HG02588 (cell line): ENCODE measurements at regions not wholly inside any gene's neighbourhood (a gene's known extent, or its start where the extent isn't known, plus 50 kb on each side); places are given as distances from the start of the nearest gene placed in this dataset.
A peak's percentile ranks its signal among the peaks of the same experiment; 100 is the strongest.
"Not testable (repeated sequence)": the region's sequence is repeated elsewhere in the genome, so short reads cannot be mapped to it uniquely, and the experiment has no call there.

Source experiments
- ATAC-seq: cut with Tn5 transposase; IDR thresholded peaks from one replicate; pipeline ENCODE4 v1.9.1; 2021; ENCODE audit warnings: mild to moderate bottlenecking, moderate library complexity; ENCODE audit not compliant: unreplicated experiment

GRCh38 chr5:99617335-99617734, 688.5 kb upstream of the CHD1 start:
- no peak for ATAC-seq

DNA sequence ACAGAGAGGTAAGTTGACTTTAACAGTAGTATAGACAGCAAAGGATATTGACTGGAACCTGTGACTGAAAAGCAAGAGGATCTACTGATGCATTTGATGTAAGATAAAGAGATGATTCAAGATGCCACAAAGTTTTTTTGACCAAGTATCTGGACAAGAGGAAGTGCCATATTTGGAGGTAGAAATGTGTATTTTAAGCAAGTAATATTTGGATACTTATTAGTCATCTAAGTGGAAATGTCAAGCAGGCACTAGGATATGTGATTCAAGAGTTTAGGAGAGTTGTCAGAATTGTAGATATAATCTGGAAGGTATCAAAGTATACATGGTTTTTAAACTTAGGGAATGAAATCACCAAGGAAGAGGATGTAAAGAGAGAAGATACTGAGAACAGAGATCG, 686.1 kb upstream of the CHD1 start:
- ATAC-seq, result no peak

DNA sequence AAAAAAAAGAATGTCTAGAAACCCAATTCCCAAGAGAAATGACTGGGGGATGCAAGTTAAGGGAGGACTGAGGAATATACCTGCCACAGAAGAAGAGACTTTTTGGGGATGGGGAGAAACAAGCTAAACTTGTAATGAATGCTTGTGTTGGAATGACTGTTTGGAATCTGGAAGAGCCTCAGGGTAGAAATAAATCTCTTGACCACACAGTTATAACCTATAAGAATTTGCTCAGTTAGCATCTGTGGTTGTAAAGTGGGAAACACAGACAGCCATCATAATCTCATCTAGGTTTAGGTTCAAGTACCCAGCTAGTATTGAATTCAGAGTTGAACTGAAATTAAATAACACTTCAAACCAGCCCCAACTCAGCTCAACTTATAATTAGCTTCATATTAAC, 678.3 kb upstream of the CHD1 start:
- ATAC-seq, result no peak

- no peak for ATAC-seq
These were observed 677.1 kb upstream of the CHD1 start for GRCh38 chr5:99605904-99606303.

- no peak for ATAC-seq
These were observed 672.1 kb upstream of the CHD1 start for GRCh38 chr5:99600952-99601351.

- ATAC-seq, result no peak
These were observed 662.0 kb upstream of the CHD1 start for GRCh38 chr5:99590806-99591205.

DNA sequence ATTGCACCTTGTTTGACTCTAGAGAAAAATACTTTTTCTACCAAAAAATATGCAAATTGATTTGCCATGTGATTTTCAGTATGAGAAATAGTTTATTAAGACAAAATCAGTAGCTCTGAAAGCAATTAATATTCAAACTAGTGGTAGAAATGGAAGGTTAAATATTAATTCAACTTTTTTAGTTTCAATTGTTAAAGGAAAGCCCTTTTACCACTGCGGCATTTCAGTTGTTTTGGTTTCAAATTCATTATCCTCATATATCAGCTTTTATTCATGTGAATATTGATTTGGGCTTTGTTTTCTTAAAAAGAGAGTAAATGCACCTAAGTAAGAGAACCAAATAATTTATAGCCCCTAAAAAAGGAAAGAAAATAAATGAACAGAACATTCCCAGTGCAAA, 660.6 kb upstream of the CHD1 start:
- no peak for ATAC-seq

GRCh38 chr5:99587983-99588382, 659.2 kb upstream of the CHD1 start:
- peak; percentile 57 for ATAC-seq

DNA sequence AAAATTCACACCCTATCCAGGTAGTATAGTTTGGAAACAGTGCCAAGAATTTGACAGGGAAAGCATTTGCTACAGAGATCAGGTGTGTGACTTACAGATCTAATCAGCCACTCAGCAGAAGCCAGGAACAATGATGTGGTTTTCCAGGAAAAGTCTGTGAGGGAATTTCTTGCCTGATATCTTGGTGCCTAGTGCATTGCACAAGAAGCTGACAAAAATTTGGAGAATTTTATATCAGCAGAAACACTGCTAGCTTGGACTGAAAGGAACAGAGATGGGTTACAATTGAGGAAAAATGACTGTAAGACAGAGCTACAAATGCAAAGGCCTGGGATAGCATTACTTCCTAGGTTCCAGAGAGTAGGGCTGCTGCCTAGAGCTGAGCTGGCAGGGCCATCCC, 658.1 kb upstream of the CHD1 start:
- ATAC-seq, result no peak

DNA sequence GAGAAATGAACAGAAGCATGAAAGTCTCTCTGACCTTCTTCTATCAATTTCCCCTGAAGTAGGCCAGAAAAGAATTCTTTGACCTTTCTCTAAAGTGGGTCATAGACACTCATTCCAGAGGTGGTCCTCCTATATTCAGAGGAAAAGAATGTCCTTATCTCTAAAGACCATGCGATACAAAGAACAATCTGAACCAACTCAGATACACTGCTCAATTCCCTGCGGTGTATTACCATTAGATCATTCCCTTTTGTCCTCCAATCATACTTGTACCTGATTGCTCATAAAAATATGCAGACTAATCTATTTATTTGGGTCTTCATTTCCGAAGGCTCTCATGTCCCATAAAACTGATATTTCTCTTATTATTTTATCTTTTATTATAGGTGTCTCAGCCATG, 652.4 kb upstream of the CHD1 start:
- ATAC-seq, result not testable (repeated sequence)

DNA sequence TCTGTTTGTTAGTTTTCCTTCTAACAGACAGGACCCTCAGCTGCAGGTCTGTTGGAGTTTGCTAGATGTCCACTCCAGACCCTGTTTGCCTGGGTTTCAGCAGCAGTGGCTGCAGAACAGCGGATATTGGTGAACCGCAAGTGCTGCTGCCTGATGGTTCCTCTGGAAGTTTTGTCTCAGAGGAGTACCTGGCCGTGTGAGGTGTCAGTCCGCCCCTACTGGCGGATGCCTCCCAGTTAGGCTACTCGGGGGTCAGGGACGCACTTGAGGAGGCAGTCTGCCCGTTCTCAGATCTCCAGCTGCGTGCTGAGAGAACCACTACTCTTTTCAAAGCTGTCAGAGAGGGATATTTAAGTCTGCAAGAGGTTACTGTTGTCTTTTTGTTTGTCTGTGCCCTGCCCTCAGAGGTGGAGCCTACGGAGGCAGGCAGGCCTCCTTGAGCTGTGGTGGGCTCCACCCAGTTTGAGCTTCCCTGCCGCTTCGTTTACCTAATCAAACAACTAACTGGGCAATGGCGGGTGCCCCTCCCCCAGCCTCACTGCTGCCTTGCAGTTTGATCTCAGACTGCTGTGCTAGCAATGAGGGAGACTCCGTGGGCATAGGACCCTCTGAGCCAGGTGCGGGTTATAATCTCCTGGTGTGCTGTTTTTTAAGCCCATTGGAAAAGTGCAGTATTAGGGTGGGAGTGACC, 634.3 kb upstream of the CHD1 start:
- not testable (repeated sequence) for ATAC-seq

DNA sequence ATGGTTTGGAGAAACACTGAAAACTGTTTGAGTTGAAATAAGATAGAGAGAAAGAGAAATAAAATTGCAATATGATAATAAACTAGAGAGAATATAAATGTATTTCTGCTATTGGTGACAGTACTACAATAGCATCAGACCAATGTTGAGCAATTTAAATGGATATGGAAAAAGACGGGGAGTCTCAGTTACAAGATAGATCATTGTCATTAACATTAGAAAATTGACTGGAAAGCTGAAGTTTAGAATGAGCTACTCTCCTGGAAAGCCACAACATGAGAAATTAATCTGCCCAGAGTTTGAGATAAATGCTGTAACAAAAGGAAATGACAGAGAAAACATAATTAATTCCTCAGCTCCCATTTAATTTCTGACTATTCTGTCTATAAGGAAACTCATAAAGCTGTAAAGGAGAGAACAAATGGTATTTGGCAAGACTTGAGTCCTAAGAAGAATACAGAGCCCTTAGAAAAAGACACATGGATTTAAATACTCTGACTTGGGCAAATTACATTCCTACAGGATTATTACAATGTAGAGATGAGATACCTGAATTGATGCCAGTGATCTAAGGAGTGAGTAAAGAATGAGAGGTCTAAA, 624.5 kb upstream of the CHD1 start:
- no peak for ATAC-seq

DNA sequence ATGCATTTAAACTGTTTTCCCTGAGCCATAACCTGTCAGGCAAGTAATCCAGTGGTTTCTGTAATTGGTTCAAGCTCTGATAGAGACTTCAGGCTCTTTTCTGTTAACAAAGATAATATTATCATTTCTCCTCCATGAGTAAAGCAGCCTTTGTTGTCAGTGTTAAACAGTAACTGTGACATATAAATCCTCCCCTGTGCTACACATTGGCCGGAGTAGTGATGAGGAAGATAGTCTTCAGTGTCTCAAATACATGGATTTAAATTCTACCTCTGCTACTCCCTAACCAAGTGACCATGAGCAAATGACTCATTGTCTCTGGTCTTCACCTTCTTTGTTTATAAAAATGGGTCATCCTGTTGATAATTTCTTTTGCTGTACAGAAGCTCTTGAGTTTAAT, 615.5 kb upstream of the CHD1 start:
- ATAC-seq, result no peak

GRCh38 chr5:99543841-99544240, 615.0 kb upstream of the CHD1 start:
- no peak for ATAC-seq

DNA sequence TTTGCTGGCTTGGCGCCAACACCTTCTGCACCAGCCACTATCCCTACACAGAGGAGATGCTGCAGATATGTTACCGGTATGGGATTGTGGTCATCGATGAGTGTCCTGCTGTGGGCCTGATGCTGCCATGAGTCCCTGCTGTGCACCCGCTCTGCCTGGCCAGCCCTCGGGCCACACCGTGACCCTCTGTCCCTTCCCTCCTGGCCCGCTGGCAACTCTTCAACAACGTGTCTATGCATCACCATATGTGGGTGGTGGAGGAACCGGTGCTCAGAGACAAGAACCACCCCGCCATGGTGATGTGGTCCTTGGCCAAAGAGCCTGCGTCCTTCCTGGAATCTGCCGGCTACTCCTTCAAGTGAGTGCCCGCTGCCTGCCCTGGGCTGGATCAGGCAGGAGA, 605.4 kb upstream of the CHD1 start:
- not testable (repeated sequence) for ATAC-seq

GRCh38 chr5:99521666-99522065, 592.9 kb upstream of the CHD1 start:
- not testable (repeated sequence) for ATAC-seq

DNA sequence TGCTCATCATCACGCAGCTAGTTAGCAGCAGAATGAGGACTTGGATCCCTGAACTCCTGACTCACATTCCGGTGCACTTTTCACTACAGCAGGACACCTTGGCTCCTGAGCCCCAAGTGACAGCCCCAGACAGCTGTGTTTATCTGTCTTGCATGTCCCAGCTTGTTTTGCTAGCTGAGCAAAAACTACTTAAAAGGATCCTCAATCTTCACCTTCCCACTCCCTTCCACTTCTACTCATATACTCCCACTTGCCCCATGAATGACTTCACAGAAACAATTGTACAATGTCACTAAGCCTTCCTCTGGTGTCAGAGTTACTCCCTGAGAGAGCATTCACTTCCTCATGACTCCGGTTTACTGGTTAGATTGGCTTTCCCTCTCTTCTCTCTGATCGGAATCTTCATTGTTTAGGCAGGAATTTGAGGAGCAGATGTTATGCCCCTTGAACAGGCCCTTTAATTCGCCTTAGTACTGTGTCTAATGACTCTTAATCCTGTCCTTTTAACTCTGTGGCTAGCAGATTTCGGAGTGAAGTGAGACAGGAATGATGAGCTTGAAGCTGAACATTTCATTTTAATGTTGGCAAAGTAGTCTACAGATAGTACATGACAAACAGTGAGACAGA, 587.2 kb upstream of the CHD1 start:
- not testable (repeated sequence) for ATAC-seq

DNA sequence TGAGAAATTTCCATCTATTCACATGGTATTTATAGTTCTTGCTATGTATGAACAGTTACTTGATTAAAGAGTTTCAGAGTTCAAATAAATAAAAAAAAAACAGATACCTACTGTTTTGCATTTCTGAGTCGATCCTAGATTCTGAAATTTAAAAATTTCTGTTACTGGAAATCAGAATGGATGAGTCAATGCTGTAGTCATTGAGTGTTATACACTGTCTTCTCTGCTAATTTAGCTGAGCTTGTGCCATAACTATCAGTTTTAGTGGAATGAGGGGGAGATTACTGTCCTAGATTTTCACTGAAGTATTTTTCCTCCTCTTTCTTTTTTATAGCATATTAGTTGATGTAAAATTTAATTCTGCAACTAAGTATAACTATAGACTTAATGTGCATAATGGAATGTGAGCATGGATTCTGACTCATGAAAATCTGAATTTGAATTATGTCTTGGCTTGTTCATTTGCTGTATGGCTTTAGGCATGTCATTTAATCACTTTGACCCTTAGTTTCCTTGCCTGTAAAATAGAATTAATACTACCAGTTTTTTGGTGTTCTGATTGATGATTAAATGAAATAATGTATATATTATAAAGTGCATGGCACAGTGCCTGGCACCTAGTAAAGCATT, 581.5 kb upstream of the CHD1 start:
- not testable (repeated sequence) for ATAC-seq

DNA sequence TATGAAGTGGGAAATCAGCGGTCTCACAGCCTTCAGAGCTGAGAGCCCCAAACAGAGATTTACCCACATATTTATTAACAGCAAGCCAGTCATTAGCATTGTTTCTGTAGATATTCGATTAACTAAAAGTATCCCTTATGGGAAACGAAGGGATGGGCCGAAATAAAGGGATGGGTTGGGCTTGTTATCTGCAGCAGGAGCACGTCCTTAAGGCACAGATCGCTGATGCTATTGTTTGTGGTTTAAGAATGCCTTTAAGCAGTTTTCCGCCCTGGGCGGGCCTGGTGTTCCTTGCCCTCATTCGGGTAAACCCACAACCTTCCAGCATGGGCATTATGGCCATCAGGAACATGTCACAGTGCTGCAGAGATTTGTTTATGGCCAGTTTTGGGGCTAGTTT, 580.3 kb upstream of the CHD1 start:
- not testable (repeated sequence) for ATAC-seq

DNA sequence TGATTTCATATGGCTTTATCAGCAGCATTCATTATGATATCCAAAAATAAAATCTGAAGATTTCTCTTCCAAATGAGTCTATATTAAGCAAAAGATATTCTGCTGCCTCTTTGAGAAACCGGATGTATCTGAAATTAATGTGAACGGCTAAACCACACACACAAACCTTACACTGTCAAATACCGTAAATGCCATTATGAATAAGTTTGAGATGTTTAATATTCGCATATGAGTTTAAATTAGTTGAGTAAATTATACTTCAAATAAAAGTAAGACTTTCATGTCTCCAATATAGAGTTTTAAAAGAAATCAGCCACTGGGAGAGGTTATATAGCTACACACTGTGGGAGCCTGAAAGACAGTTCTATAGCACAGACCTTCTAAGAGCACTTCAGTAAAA, 566.6 kb upstream of the CHD1 start:
- ATAC-seq, result not testable (repeated sequence)

GRCh38 chr5:99478450-99478849, 549.6 kb upstream of the CHD1 start:
- not testable (repeated sequence) for ATAC-seq

DNA sequence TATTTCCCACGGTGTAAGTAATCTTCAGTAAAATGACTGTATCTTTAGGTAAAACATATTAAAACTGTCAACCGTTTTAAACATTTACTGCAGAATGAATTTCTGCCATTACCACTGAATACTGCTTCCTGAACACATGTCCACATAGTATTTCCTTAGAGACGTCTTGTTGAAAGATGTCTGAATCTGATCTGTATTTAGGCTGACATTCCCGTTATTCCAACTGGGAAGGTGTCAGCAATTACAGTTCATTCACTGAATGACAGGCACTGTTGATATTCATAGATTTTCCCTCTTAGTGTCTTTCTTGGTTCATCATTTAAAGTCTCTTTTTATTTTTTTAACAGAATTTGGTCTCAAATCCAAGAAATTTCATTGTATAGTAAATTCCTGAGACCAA, 544.5 kb upstream of the CHD1 start:
- not testable (repeated sequence) for ATAC-seq
